ENCODE measurements at regions not wholly inside any gene's neighbourhood (a gene's known extent, or its start where the extent isn't known, plus 50 kb on each side); places are given as distances from the start of the nearest gene placed in this dataset.
A peak's percentile ranks its signal among the peaks of the same experiment; 100 is the strongest.
"Not testable (repeated sequence)": the region's sequence is repeated elsewhere in the genome, so short reads cannot be mapped to it uniquely, and the experiment has no call there.

GRCh38 chr10:36765782-36766414 lies 359.5 kb upstream of the ANKRD30A start:
- DNase-seq (ENCODE audit: low read depth) = no peak

- DNase-seq (ENCODE audit: low read depth) = no peak
Measured at GRCh38 chr10:36764823-36765222, 360.6 kb upstream of the ANKRD30A start.

- DNase-seq (ENCODE audit: low read depth) = no peak
Measured at GRCh38 chr10:36761121-36761520, 364.3 kb upstream of the ANKRD30A start.

GRCh38 chr10:36759141-36759805 lies 366.1 kb upstream of the ANKRD30A start:
- DNase-seq (ENCODE audit: low read depth) = peak; percentile 58

- no peak for DNase-seq (ENCODE audit: low read depth)
Measured at GRCh38 chr10:36748128-36748871, 377.1 kb upstream of the ANKRD30A start.

GRCh38 chr10:36739884-36740445 lies 385.4 kb upstream of the ANKRD30A start:
- DNase-seq (ENCODE audit: low read depth) = no peak

- DNase-seq (ENCODE audit: low read depth) = no peak
Measured at GRCh38 chr10:36738738-36739431, 386.5 kb upstream of the ANKRD30A start.

GRCh38 chr10:36736311-36736710 lies 389.1 kb upstream of the ANKRD30A start:
- DNase-seq (ENCODE audit: low read depth) = no peak

GRCh38 chr10:36734590-36734989 lies 390.8 kb upstream of the ANKRD30A start:
- DNase-seq (ENCODE audit: low read depth) = not testable (repeated sequence)

GRCh38 chr10:36730316-36730715 lies 395.1 kb upstream of the ANKRD30A start:
- DNase-seq (ENCODE audit: low read depth) = no peak

- no peak for DNase-seq (ENCODE audit: low read depth)
Measured at GRCh38 chr10:36728626-36729025, 396.8 kb upstream of the ANKRD30A start.

GRCh38 chr10:36725581-36726520 lies 399.5 kb upstream of the ANKRD30A start:
- DNase-seq (ENCODE audit: low read depth) = peak; percentile 72

- no peak for DNase-seq (ENCODE audit: low read depth)
Measured at GRCh38 chr10:36722777-36723176, 402.6 kb upstream of the ANKRD30A start.

- DNase-seq (ENCODE audit: low read depth) = no peak
Measured at GRCh38 chr10:36721871-36722270, 403.5 kb upstream of the ANKRD30A start.

- no peak for DNase-seq (ENCODE audit: low read depth)
Measured at GRCh38 chr10:36720895-36721294, 404.5 kb upstream of the ANKRD30A start.

GRCh38 chr10:36717118-36717517 lies 408.3 kb upstream of the ANKRD30A start:
- DNase-seq (ENCODE audit: low read depth) = no peak

- no peak for DNase-seq (ENCODE audit: low read depth)
Measured at GRCh38 chr10:36716291-36716690, 409.1 kb upstream of the ANKRD30A start.

- DNase-seq (ENCODE audit: low read depth) = no peak
Measured at GRCh38 chr10:36712695-36713094, 412.7 kb upstream of the ANKRD30A start.

- no peak for DNase-seq (ENCODE audit: low read depth)
Measured at GRCh38 chr10:36711361-36711760, 414.0 kb upstream of the ANKRD30A start.

- no peak for DNase-seq (ENCODE audit: low read depth)
Measured at GRCh38 chr10:36704124-36704523, 421.3 kb upstream of the ANKRD30A start.

- DNase-seq (ENCODE audit: low read depth) = no peak
Measured at GRCh38 chr10:36703179-36703578, 422.2 kb upstream of the ANKRD30A start.

Measured in GM04504 (cell line).